Right lobe of liver (tissue), 6 donors: ENCODE measurements at regions not wholly inside any gene's neighbourhood (a gene's known extent, or its start where the extent isn't known, plus 50 kb on each side); places are given as distances from the start of the nearest gene placed in this dataset.
"Not testable (repeated sequence)": the region's sequence is repeated elsewhere in the genome, so short reads cannot be mapped to it uniquely, and the experiment has no call there.

ENCODE experiments used
- ATAC-seq, 4 donors: fragments of 200-7000 bp; cut with Tn5 transposase; one replicate each; pipeline ENCODE4 v1.9.1; 2020; ENCODE audit warnings: mild to moderate bottlenecking in 4 of 4, moderate library complexity in 4 of 4
- DNase-seq, 3 donors: peaks; one replicate each; pipeline ENCODE4 v3.0.0-alpha.2; 2020
- H3K27ac ChIP-seq, 3 donors: fragments of 200-600 bp; one replicate each; pipeline ENCODE4 v1.8.0; 2022
- H3K27me3 ChIP-seq, 2 donors: fragments of 200-600 bp; one replicate each; pipeline ENCODE4 v1.8.0; 2022
- H3K36me3 ChIP-seq, 4 donors: fragments of 200-600 bp; sonication (generic) in 1 of 4; one replicate each; pipeline versions ENCODE4 v1.5.1 to v1.8.0; 2017 to 2022; ENCODE audit warnings: control low read depth in 1 of 4
- H3K4me1 ChIP-seq, 4 donors: fragments of 200-600 bp; sonication (generic) in 1 of 4; one replicate each; pipeline versions ENCODE4 v1.5.1 to v1.8.0; 2017 to 2022; ENCODE audit warnings: control low read depth in 1 of 4
- H3K4me3 ChIP-seq, 3 donors: fragments of 200-600 bp; one replicate each; pipeline ENCODE4 v1.8.0; 2022
- H3K9me3 ChIP-seq, 4 donors: fragments of 200-600 bp; sonication (generic) in 1 of 4; one replicate each; pipeline versions ENCODE4 v1.5.1 to v1.8.0; 2017 to 2022; ENCODE audit warnings: control low read depth in 1 of 4
- POLR2A ChIP-seq: fragments of 450-650 bp; IDR thresholded peaks from one replicate; pipeline ENCODE4 v1.6.1; 2017; ENCODE audit warnings: antibody characterized with exemption, mild to moderate bottlenecking
- WGBS: methylation state at CpG from one replicate; pipeline ENCODE4 v1.1.6; 2018; ENCODE audit warnings: low coverage, low lambda C conversion rate; ENCODE audit not compliant: insufficient coverage; ENCODE audit errors: missing lambda C conversion rate; 5-methylcytosine and 5-hydroxymethylcytosine counted together
- intact Hi-C, 2 donors: fragments of 100-400 bp; cut with DNase I; formaldehyde crosslinking; loops; one replicate each; pipeline versions ENCODE4 v1.11.2 to v1.14.1; 2022
- TF ChIP-seq, protein P1 (sequence below), 4 donors: fragments of 200-600 bp in 3 of 4; fragments of 450-650 bp in 1 of 4; IDR thresholded peaks; one replicate each; pipeline versions ENCODE4 v1.5.1 to v1.8.0; 2016 to 2022; ENCODE audit warnings: antibody characterized with exemption in 4 of 4, mild to moderate bottlenecking in 2 of 4
- donor health status: DM: no; HTN: yes; CAD: no.
- donor health status: DM: no; HTN: no; CAD: no.
- donor health status: DM: no; HTN: no; CAD: no.
- donor health status: DM: no; HTN: yes; CAD: no.
- donor health status: DM: no; HTN: yes; CAD: no.

DNA sequence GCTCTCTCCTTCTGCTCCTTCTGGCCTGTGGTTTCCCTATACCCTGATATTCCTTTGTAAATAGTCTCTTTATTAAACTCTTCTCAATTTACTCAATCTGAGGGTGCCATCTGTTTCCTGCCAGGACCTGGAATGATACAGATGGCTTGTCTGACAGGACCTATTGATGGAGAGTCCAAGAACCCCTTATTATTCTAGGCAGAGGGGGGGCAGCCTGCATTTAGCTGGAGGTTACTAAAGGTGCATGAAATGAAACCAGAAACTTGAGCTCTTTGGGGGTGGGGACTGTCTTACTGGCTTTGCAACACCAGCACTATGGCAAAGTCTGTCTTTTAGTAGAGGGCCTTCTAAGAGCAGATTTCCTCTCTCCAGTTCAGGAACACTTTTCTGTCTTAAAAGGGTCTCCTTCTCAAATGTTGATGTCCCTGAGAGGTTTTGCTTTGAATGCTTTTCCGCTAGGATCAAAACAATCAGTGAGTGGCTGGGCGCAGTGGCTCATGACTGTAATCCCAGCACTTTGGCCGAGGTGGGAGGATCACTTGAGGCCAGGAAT lies 162.5 kb upstream of the MED14 start:
- intact Hi-C loops = no loop called here
- peaks cover 0 to 3% of the 10 kb centered on the region in 2 donors for H3K27me3 ChIP-seq
- 69% methylated on average over 3 of the region's 3 CpGs for WGBS
- no peak for DNase-seq
- H3K9me3 ChIP-seq = no peaks in the 10 kb centered on the region
- TF ChIP-seq POLR2A = no peak
- TF ChIP-seq, protein P1, sequence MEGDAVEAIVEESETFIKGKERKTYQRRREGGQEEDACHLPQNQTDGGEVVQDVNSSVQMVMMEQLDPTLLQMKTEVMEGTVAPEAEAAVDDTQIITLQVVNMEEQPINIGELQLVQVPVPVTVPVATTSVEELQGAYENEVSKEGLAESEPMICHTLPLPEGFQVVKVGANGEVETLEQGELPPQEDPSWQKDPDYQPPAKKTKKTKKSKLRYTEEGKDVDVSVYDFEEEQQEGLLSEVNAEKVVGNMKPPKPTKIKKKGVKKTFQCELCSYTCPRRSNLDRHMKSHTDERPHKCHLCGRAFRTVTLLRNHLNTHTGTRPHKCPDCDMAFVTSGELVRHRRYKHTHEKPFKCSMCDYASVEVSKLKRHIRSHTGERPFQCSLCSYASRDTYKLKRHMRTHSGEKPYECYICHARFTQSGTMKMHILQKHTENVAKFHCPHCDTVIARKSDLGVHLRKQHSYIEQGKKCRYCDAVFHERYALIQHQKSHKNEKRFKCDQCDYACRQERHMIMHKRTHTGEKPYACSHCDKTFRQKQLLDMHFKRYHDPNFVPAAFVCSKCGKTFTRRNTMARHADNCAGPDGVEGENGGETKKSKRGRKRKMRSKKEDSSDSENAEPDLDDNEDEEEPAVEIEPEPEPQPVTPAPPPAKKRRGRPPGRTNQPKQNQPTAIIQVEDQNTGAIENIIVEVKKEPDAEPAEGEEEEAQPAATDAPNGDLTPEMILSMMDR (IDR thresholded peaks at IDR 0.05) = no peak
- no peak overlapping the region for H3K27ac ChIP-seq
- no peaks in the 10 kb centered on the region for H3K4me1 ChIP-seq
- no peaks in the 10 kb centered on the region for H3K36me3 ChIP-seq
- ATAC-seq = no peak
- no peak overlapping the region for H3K4me3 ChIP-seq

DNA sequence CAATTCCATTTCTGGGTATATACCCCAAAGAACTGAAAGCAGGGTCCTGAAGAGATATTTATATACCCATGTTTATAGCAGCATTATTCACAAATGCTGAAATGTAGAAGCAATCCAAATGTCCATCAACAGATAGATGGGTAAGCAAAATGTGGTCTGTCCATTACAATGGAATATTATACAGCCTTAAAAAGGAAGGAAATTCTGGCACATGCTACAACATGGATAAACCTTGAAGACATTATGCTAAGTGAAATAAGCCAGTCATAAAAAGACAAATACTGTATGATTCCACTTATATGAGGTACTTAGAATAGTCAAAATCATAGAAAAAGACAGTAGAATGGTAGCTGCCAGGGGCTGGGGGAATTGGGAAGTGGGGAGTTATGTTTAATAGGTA lies 169.4 kb upstream of the MED14 start:
- H3K4me1 ChIP-seq, ATAC-seq, DNase-seq, H3K27ac ChIP-seq, intact Hi-C loops, H3K27me3 ChIP-seq, H3K4me3 ChIP-seq, H3K9me3 ChIP-seq, H3K36me3 ChIP-seq: not testable (repeated sequence)

DNA sequence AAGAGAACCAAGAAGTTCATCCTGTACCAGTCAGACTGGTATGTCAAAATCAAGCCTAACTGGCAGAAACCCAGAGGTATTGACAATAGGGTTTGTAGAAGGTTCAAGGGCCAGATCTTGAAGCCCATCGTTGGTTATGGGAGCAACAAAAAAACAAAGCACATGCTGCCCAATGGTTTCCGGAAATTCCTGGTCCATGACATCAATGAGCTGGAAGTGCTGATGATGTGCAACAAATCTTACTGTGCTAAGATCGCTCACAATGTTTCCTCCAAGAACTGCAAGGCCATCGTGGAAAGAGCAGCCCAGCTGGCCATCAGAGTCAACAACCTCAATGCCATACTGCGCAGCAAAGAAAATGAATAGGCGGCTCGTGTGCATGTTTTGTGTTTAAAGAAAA lies 172.7 kb upstream of the MED14 start:
- Histone ChIP-seq H3K9me3 (no peaks in the 10 kb centered on the region), H3K4me1 (no peaks in the 10 kb centered on the region), H3K27me3 (no peaks in the 10 kb centered on the region), H3K27ac (no peak overlapping the region), H3K4me3 (no peak overlapping the region), H3K36me3 (no peaks in the 10 kb centered on the region)
- intact Hi-C loops = no loop called here
- DNase-seq (no peak), ATAC-seq (no peak)
- TF ChIP-seq, protein P1 (IDR thresholded peaks at IDR 0.05) = no peak
- no peak for TF ChIP-seq POLR2A
- WGBS = 81% methylated on average over 6 of the region's 7 CpGs

DNA sequence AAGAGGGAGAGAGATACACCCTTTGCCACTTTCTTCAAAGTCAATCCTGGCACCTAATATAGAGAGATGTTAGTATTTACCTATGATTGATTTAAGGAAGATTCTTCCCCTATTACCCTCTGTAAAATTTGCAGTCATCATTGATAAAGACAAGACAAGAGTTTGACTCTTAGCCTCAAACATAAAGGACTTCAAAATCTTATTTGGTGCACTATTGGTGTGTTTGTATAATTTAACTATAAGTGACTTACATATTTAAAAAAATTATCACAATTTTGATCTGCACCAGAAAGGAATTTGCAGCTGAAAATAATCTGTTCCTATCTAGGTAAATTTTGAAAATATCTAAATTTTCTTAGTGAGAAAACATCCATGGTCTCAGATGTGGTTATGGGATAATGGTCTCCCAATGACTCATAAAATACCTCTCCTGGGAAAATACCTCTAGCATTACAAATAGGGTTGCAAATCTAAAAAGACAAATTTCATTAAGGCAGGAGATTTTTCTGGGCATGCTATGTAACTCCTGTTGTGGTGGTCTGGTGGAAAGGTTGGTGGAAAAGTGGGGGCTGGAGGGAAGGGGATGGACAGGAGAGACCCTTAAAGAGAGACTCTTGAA lies 173.6 kb upstream of the MED14 start:
- H3K9me3 ChIP-seq = no peaks in the 10 kb centered on the region
- no peaks in the 10 kb centered on the region for H3K4me1 ChIP-seq
- ATAC-seq (no peak), DNase-seq (no peak)
- TF ChIP-seq, protein P1 (IDR thresholded peaks at IDR 0.05) = no peak
- TF ChIP-seq POLR2A = no peak
- no peaks in the 10 kb centered on the region for H3K36me3 ChIP-seq
- no peak overlapping the region for H3K4me3 ChIP-seq
- no peak overlapping the region for H3K27ac ChIP-seq
- no peaks in the 10 kb centered on the region for H3K27me3 ChIP-seq
- intact Hi-C loops = no loop called here

DNA sequence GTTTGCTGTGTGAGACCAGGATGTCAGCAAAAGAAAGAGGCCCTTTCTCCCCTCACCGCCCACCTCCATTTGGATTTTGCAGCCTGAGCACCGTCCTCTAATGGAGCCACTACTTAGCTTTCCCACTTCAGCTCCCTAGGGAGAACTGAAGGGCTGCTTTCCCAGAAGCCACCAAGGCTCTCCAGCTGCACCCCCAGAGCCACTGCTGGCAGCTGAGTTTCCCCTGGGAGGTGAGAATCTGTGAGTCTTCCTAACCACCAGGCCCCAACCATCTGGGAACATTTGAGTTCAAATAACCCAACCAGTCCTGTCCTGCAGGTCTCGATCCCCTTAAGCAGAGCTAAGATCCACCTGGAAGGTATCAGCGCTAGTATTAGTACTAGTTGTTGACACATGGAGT lies 173.1 kb upstream of the USP9X start:
- intact Hi-C loops = no loop called here
- DNase-seq (no peak), ATAC-seq (no peak)
- H3K9me3 ChIP-seq = no peaks in the 10 kb centered on the region
- no peak overlapping the region for H3K27ac ChIP-seq
- WGBS = 49% methylated on average over 2 of the region's 4 CpGs
- H3K27me3 ChIP-seq = no peaks in the 10 kb centered on the region
- no peaks in the 10 kb centered on the region for H3K4me1 ChIP-seq
- TF ChIP-seq, protein P1 (IDR thresholded peaks at IDR 0.05) = no peak
- no peak for TF ChIP-seq POLR2A
- H3K4me3 ChIP-seq = no peak overlapping the region
- no peaks in the 10 kb centered on the region for H3K36me3 ChIP-seq
